HEK293T (cell line): ENCODE measurements at regions not wholly inside any gene's neighbourhood (a gene's known extent, or its start where the extent isn't known, plus 50 kb on each side); places are given as distances from the start of the nearest gene placed in this dataset.

Experiments used
- CTBP1 ChIP-seq: fragments of 450-650 bp; IDR thresholded peaks from 2 replicates; pipeline ENCODE4 v1.6.1; 2016; ENCODE audit warnings: borderline replicate concordance
- FOXM1 ChIP-seq: fragments of 450-650 bp; IDR thresholded peaks from 2 replicates; pipeline ENCODE4 v1.6.1; 2017; ENCODE audit warnings: mild to moderate bottlenecking, borderline replicate concordance
- L3MBTL2 ChIP-seq: fragments of 450-650 bp; conservative IDR thresholded peaks from 2 replicates; pipeline ENCODE4 v1.6.1; 2016; ENCODE audit warnings: mild to moderate bottlenecking
- LEF1 ChIP-seq: fragments of 450-650 bp; IDR thresholded peaks from 2 replicates; pipeline ENCODE4 v1.6.1; 2017; ENCODE audit warnings: mild to moderate bottlenecking, borderline replicate concordance
- PKNOX1 ChIP-seq: fragments of 450-650 bp; IDR thresholded peaks from 2 replicates; pipeline ENCODE4 v1.6.1; 2016
- SP1 ChIP-seq: fragments of 450-650 bp; IDR thresholded peaks from 2 replicates; pipeline ENCODE4 v1.6.1; 2017
- ZNF384 ChIP-seq: fragments of 450-650 bp; IDR thresholded peaks from 2 replicates; pipeline ENCODE4 v1.6.1; 2016

GRCh38 chr2:56707650-56708049 lies 523.9 kb downstream of the CCDC85A start:
- no peak for TF ChIP-seq LEF1
- TF ChIP-seq ZNF384: no peak
- TF ChIP-seq PKNOX1: no peak
- no peak for TF ChIP-seq CTBP1
- TF ChIP-seq FOXM1: no peak
- no peak for TF ChIP-seq SP1
- TF ChIP-seq L3MBTL2: no peak
